Inferior parietal cortex (tissue), 1 donor: ENCODE measurements at regions not wholly inside any gene's neighbourhood (a gene's known extent, or its start where the extent isn't known, plus 50 kb on each side); places are given as distances from the start of the nearest gene placed in this dataset.
"Not testable (repeated sequence)": the region's sequence is repeated elsewhere in the genome, so short reads cannot be mapped to it uniquely, and the experiment has no call there.

ENCODE experiments used
- DNase-seq: peaks from one replicate; pipeline ENCODE4 v3.0.0-alpha.2; 2016; ENCODE audit errors: extremely low spot score

- no peak for DNase-seq
Observed at GRCh38 chr4:17010426-17011087, 112.1 kb upstream of the LDB2 start.

DNA sequence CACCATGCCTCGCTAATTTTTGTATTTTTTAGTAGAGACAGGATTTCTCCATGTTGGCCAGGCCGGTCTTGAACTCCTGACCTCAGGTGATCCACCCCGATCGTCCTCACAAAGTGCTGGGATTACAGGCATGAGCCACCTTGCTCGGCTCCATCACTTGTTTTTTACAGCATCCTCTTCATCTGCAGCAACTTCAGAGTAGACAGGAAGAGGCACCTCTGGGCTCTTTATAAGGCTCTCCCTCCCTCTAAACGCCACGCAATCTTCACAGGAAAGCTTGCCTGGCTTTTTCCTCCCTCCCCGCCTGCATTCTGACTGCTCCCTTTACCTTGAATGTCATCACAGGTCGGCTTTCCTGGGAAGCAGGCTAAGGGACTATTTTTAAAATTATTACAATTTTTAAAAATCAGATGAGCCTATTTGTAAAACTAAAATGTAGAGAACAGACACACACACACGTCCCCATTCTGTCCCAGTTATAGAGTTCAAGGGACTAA, 111.5 kb upstream of the LDB2 start:
- DNase-seq, result no peak

- no peak for DNase-seq
Observed at GRCh38 chr4:17008834-17009345, 110.4 kb upstream of the LDB2 start.

DNA sequence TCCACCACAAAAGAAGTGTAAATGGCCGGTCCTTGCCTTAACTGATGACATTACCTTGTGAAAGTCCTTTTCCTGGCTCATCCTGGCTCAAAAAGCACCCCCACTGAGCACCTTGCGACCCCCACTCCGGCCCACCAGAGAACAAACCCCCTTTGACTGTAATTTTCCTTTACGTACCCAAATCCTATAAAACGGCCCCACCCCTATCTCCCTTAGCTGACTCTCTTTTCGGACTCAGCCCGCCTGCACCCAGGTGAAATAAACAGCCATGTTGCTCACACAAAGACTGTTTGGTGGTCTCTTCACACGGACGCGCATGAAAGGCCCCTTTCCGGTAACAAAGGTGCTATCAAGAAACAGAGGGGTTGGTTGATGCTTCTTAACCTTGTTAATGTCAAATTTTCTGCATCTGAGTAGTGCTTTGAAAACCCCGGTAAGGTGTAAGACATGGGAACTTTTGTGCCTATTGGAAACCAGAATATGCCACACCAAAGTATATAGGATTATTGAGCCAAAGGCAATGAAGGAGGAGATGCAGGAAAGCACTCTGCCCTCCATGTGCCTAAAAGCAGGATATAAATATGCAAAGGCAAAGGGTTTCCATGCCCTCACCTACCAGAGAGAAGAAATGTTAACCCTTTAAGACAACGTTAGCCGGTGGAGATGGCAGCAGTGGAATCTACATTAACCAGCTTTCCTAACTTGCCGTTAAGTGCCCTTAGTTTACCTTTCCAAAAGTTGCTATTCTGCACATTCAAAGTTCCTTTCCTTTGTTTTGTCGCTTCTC, 105.4 kb upstream of the LDB2 start:
- DNase-seq, result not testable (repeated sequence)

DNA sequence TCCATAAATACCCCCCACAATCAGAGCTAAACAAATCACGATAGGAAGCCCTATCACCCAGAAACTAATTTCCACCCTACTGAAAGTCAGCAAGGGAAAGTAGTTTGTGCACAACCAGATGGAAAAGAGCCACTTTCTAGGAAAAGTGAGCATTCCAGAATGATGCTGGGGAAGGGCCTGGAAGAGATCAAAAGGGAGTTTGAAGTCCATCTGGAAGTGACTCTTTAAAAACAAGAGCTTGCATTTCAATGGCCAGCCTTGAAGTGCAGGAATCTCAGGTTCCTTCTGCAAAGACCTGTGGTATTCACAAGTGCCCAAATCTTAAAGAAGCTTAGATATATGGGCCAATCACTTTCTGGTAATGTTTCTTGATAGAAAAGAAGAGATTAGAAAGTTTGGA, 97.0 kb upstream of the LDB2 start:
- DNase-seq, result no peak

DNA sequence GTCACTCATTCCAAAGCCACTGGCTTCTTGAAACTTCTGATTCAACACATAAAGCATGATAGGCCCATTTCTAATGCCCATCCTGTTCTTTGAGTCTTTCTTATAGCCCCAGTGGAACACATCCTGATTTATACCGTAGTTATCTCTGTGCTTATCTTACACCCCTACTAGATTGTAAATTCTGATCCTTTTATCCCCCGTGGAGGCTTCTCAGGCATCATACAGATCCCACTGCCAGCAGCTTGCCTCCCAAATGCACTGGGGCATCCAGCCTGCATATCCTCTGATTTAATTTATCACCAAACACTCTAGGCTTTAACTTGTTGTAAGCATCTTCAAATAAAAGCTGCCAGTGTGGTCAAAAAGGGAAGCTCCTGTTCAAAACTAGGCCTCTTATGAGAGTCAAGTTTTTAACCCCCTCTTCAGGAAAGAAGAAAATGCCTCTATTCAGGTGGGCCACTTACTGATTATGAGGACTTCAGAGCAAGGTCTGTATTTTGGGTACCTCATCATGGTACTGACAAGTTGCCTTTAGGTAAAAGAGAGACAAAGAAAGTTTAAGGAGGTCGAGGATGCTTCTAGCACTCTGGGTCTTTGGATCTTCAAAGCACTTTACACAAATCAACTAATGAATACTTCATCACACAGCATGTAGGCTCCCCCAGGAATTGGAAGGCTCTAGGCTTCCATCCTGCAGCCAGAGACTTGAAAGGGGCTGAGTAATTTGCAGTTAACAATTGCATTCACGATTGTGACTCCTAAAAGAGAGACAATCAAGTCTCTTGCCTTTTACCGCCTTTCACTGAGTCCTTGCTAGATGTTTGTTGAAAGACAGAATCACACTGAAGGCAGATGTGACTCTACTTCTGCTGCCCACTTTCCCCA, 95.8 kb upstream of the LDB2 start:
- no peak for DNase-seq

DNA sequence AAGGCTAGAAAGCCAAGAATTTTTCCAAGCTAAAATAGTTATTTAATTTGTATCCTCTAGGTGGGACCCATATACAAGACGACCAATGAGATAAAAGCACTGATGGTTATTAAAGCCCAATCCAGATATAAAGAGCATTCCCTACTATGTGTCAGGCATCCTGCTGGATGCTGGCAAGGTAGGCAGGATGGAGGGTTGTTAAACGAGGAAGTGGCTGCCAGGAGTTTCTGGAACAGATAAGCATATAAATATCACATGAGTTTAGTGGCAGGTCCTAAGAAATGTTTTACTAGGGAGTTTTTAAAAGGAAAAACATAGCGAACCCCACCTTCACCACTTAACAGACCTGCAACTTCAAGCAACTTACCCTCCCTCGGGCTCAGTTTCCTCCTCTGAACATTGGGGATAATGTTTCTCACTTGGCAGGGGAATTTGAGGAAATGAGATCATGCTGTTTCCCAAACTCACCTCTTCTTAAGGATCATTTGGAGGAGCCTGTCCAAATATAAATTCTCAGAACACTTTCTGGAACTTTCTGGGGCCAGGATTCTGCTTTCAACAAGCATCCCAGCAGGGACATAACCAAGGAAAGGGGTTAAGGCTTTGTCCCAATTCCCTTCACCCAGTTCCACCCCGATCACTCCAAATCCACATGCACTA, 94.3 kb upstream of the LDB2 start:
- no peak for DNase-seq

- no peak for DNase-seq
Observed at GRCh38 chr4:16991450-16991849, 93.0 kb upstream of the LDB2 start.

GRCh38 chr4:16989371-16989770, 90.9 kb upstream of the LDB2 start:
- DNase-seq, result no peak

GRCh38 chr4:16988814-16989213, 90.4 kb upstream of the LDB2 start:
- DNase-seq, result no peak

DNA sequence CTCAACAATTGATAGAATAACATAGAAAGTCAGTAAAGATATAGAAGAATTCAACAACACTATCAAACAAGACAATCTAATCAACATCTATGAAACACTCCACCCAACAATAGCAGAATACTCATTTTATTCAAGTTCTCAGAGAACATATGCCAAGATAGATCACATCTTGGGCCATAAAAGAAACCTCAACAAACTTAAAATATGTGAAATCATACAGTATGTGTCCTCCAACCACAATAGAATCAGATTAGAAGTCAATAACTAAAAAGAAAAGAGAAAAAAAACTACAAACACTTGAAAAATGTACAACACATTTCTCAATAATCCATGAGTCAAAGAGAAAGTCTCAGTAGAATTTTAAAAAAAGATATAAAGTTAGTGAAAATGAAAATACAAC, 78.6 kb upstream of the LDB2 start:
- no peak for DNase-seq

DNA sequence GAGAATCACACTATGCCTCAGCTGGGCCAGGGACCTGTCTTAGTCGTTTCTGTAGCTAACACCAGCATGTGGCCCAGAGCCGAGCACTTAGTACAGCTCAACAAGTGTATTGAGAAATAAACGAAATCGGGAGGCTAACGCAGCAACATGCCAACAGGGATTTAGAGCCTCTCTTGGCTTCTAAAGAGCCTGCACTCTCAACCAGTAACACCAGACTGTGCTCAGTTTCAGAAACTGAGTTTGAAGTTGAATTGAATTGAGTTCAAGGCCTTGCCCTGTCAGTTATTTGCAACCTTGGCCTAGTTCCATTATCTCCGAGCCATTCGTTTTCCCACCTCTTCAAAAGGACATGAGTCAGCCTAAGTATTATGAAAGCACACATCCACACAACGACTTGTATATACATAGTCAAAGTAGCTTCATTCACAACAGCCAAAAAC, 71.3 kb upstream of the LDB2 start:
- DNase-seq, result no peak

GRCh38 chr4:16967722-16968121, 69.3 kb upstream of the LDB2 start:
- DNase-seq, result peak; percentile 41

DNA sequence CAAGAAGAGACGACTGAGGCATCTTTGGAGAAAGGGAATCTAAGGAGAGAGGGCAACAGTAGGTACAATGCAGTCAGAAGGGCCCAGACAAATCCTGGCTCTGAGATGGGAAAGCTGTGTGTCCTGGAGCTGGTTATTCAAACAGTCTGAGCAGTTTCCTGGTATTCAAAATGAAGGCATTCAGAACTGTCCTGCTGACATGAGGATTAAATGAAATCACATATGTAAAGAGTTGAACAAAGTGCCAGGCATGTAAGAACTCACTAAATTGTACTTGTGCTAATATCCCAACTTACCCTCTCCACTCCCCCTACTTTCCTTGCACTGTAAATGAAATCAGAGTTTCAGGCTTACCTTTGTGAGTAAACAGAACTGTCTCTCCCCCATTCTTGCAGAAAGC, 60.9 kb upstream of the LDB2 start:
- DNase-seq, result no peak

GRCh38 chr4:16952896-16953630, 54.6 kb upstream of the LDB2 start:
- DNase-seq, result no peak

GRCh38 chr4:16952462-16952871, 54.0 kb upstream of the LDB2 start:
- no peak for DNase-seq
